ENCODE measurements at regions not wholly inside any gene's neighbourhood (a gene's known extent, or its start where the extent isn't known, plus 50 kb on each side); places are given as distances from the start of the nearest gene placed in this dataset.
A peak's percentile ranks its signal among the peaks of the same experiment; 100 is the strongest.
"Not testable (repeated sequence)": the region's sequence is repeated elsewhere in the genome, so short reads cannot be mapped to it uniquely, and the experiment has no call there.

- DNase-seq = no peak
These were observed 56.3 kb downstream of the FOXI3 start for GRCh38 chr2:88396209-88396608.

GRCh38 chr2:88377641-88377991 lies 74.9 kb downstream of the FOXI3 start:
- DNase-seq = no peak

GRCh38 chr2:88372042-88372441 lies 80.5 kb downstream of the FOXI3 start:
- no peak for DNase-seq

- DNase-seq = not testable (repeated sequence)
These were observed 87.1 kb downstream of the FOXI3 start for GRCh38 chr2:88365408-88365807.

- DNase-seq = no peak
These were observed 97.0 kb downstream of the FOXI3 start for GRCh38 chr2:88355486-88355885.

- no peak for DNase-seq
These were observed 101.3 kb downstream of the FOXI3 start for GRCh38 chr2:88351249-88351601.

GRCh38 chr2:88350331-88351248 lies 101.9 kb downstream of the FOXI3 start:
- DNase-seq = peak; percentile 51 to 63

GRCh38 chr2:88345842-88346241 lies 106.7 kb downstream of the FOXI3 start:
- no peak for DNase-seq

GRCh38 chr2:88342749-88343148 lies 109.7 kb downstream of the FOXI3 start:
- DNase-seq = no peak

GRCh38 chr2:88334418-88334817 lies 118.1 kb downstream of the FOXI3 start:
- no peak for DNase-seq

GRCh38 chr2:88331239-88331638 lies 121.3 kb downstream of the FOXI3 start:
- DNase-seq = no peak

GRCh38 chr2:88329815-88330603 lies 122.5 kb downstream of the FOXI3 start:
- peak in 1 of 2 donors; percentile 8 for DNase-seq

- DNase-seq = no peak
These were observed 130.8 kb downstream of the FOXI3 start for GRCh38 chr2:88321449-88322248.

GRCh38 chr2:88320076-88320773 lies 132.3 kb downstream of the FOXI3 start:
- DNase-seq = no peak

- no peak for DNase-seq
These were observed 133.6 kb downstream of the FOXI3 start for GRCh38 chr2:88318956-88319330.

GRCh38 chr2:88318071-88318955 lies 134.2 kb downstream of the FOXI3 start:
- no peak for DNase-seq

- DNase-seq = no peak
These were observed 140.6 kb downstream of the THNSL2 start for GRCh38 chr2:88310787-88311186.

GRCh38 chr2:88307817-88308216 lies 137.7 kb downstream of the THNSL2 start:
- DNase-seq = peak; percentile 32 to 35

GRCh38 chr2:88303865-88304264 lies 133.7 kb downstream of the THNSL2 start:
- DNase-seq = no peak

- DNase-seq = no peak
These were observed 126.1 kb downstream of the THNSL2 start for GRCh38 chr2:88296247-88296646.

- DNase-seq = no peak
These were observed 113.9 kb downstream of the THNSL2 start for GRCh38 chr2:88283886-88284592.
